ENCODE measurements at regions not wholly inside any gene's neighbourhood (a gene's known extent, or its start where the extent isn't known, plus 50 kb on each side); places are given as distances from the start of the nearest gene placed in this dataset.

DNA sequence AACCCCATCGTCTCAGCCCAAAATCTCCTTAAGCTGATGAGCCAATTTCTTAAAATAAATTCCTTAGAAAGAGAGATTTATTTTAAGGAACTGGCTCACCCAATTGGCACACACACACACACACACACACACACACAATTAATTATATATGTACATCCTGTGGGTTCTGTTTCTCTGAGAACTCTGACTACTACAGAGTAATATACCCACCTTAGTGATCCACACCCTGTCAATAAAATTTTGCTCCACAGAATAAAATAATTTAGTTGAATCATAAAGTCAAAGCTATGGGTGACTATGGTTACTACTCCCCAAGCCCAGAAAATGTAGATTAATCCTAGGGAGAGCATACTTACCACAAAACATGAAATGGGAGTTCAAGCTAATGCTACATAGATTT lies 131.0 kb downstream of the DMAC1 start:
- H3K4me3 ChIP-seq (ENCODE audit: low read depth, low read length) = no peak overlapping the region
- DNase-seq (ENCODE audit: low read depth) = no peak
- TF ChIP-seq, protein P1, sequence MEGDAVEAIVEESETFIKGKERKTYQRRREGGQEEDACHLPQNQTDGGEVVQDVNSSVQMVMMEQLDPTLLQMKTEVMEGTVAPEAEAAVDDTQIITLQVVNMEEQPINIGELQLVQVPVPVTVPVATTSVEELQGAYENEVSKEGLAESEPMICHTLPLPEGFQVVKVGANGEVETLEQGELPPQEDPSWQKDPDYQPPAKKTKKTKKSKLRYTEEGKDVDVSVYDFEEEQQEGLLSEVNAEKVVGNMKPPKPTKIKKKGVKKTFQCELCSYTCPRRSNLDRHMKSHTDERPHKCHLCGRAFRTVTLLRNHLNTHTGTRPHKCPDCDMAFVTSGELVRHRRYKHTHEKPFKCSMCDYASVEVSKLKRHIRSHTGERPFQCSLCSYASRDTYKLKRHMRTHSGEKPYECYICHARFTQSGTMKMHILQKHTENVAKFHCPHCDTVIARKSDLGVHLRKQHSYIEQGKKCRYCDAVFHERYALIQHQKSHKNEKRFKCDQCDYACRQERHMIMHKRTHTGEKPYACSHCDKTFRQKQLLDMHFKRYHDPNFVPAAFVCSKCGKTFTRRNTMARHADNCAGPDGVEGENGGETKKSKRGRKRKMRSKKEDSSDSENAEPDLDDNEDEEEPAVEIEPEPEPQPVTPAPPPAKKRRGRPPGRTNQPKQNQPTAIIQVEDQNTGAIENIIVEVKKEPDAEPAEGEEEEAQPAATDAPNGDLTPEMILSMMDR (conservative IDR thresholded peaks at IDR 0.05; ENCODE audit: low read depth, low read length) = no peak

DNA sequence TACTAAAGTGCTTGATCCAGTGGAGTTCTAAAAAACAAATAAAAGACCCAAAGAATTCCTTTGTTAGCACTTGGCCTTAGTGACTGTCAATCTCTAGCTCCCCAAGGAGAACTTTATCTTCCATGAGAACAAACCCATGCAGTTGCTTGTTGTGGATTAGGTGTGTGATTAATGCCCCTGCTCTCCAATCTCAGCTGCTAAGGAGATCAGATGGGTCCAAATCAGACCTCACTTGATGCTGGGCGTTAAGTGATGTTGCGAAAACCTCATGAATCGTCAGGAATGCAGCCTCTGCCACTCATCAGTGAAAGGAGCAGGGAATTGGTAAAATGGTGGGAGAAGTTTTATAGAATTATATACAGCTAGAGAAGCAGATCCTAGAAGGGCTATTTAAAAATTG lies 133.7 kb downstream of the DMAC1 start:
- no peak for DNase-seq (ENCODE audit: low read depth)
- H3K4me3 ChIP-seq (ENCODE audit: low read depth, low read length) = no peak overlapping the region
- TF ChIP-seq, protein P1 (conservative IDR thresholded peaks at IDR 0.05; ENCODE audit: low read depth, low read length) = no peak

GRCh38 chr9:7659766-7660165 lies 139.8 kb downstream of the DMAC1 start:
- TF ChIP-seq, protein P1 (conservative IDR thresholded peaks at IDR 0.05; ENCODE audit: low read depth, low read length) = no peak
- no peak overlapping the region for H3K4me3 ChIP-seq (ENCODE audit: low read depth, low read length)
- no peak for DNase-seq (ENCODE audit: low read depth)

- TF ChIP-seq, protein P1 (conservative IDR thresholded peaks at IDR 0.05; ENCODE audit: low read depth, low read length) = no peak
- no peak overlapping the region for H3K4me3 ChIP-seq (ENCODE audit: low read depth, low read length)
- no peak for DNase-seq (ENCODE audit: low read depth)
Measured at GRCh38 chr9:7656636-7657035, 142.9 kb downstream of the DMAC1 start.

- no peak overlapping the region for H3K4me3 ChIP-seq (ENCODE audit: low read depth, low read length)
- no peak for DNase-seq (ENCODE audit: low read depth)
- TF ChIP-seq, protein P1 (conservative IDR thresholded peaks at IDR 0.05; ENCODE audit: low read depth, low read length) = no peak
Measured at GRCh38 chr9:7653262-7653661, 146.3 kb downstream of the DMAC1 start.

DNA sequence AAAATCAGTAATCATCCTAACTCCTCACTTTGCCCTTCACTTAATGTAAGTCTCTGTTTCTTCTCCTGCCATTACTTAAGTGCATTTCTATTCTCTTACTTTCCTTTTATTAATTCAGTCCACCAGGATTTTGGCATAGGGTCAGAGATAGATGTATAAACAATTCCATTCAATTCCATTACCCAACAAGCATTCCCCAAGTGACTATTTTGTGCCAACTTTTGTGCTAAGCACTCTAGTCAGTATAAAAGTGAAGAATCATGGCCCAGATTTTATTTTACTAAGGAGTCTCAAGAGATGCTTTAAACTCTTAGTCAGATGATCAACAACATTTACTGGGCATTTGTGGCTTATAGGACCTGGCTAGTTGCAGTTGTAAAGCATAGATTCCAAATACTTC lies 159.3 kb downstream of the DMAC1 start:
- TF ChIP-seq, protein P1 (conservative IDR thresholded peaks at IDR 0.05; ENCODE audit: low read depth, low read length) = no peak
- DNase-seq (ENCODE audit: low read depth) = no peak
- H3K4me3 ChIP-seq (ENCODE audit: low read depth, low read length) = no peak overlapping the region

- no peak for DNase-seq (ENCODE audit: low read depth)
- TF ChIP-seq, protein P1 (conservative IDR thresholded peaks at IDR 0.05; ENCODE audit: low read depth, low read length) = no peak
- no peak overlapping the region for H3K4me3 ChIP-seq (ENCODE audit: low read depth, low read length)
Measured at GRCh38 chr9:7639471-7639870, 160.1 kb downstream of the DMAC1 start.

Measured in choroid plexus epithelial cell (primary cell).